ENCODE measurements at regions not wholly inside any gene's neighbourhood (a gene's known extent, or its start where the extent isn't known, plus 50 kb on each side); places are given as distances from the start of the nearest gene placed in this dataset.

DNA sequence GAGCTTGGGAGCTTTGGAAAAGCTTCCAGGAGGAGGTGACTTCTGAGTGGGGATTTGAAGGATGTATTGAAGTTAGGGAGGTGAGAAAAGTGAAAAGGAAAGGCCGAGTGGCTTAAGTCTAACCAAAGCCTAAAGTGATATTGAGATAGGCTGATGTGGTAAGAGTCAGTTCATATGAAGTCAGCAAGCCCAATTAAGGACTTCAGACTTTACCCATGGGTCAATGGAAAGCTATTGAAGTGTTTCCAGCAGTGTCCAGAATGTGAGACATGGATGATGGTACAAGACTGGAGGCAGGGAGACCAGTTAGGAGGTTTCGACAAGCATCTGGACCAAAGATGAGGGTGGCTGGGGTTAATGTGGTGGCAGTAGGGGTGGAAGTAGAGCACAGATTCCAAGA lies 134.3 kb upstream of the WWC1 start:
- no peak for DNase-seq

DNA sequence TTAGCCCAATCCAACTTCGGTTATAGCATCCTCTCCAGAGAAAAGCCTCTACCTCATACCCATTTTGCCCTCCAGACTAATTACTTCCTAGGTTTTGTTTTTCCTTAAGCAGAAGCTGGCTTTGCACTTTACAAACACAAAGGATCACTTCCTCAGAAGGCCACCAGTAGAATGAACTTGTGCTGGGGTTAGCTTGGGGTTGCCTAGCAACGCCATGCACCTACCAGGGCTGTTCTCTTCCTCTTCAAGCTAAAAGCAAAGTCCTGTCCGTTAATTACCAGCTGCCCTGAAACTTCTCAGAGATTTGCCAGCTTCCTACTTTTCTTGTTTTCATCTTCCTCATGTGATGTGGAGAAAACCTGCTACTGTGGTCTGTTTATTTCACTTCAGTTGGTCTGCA lies 132.0 kb upstream of the WWC1 start:
- no peak for DNase-seq

- DNase-seq = no peak
Observed at GRCh38 chr5:168162464-168162863, 129.0 kb upstream of the WWC1 start.

DNA sequence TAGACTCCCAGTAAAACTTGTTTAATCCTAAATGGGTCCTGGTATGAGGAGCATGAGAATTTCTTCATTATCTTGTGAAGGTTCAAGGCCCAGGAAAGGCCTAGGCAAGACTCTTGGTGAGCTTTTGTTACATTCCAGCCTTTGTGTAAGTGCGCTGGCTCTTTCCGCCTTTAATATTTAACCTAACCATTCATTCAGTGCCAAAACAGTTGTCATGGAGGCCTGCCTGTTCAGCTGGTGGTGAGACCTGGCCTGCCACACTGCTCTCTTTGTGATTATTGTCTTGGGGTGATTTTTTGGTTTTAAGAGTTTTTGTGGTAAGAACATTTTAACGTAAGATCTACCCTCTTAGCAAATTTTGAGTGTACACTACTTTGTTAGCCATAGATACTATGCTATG lies 127.5 kb upstream of the WWC1 start:
- DNase-seq = no peak

GRCh38 chr5:168165221-168165914 lies 126.1 kb upstream of the WWC1 start:
- no peak for DNase-seq

GRCh38 chr5:168165977-168166376 lies 125.5 kb upstream of the WWC1 start:
- DNase-seq = no peak

- no peak for DNase-seq
Observed at GRCh38 chr5:168167338-168167737, 124.1 kb upstream of the WWC1 start.

DNA sequence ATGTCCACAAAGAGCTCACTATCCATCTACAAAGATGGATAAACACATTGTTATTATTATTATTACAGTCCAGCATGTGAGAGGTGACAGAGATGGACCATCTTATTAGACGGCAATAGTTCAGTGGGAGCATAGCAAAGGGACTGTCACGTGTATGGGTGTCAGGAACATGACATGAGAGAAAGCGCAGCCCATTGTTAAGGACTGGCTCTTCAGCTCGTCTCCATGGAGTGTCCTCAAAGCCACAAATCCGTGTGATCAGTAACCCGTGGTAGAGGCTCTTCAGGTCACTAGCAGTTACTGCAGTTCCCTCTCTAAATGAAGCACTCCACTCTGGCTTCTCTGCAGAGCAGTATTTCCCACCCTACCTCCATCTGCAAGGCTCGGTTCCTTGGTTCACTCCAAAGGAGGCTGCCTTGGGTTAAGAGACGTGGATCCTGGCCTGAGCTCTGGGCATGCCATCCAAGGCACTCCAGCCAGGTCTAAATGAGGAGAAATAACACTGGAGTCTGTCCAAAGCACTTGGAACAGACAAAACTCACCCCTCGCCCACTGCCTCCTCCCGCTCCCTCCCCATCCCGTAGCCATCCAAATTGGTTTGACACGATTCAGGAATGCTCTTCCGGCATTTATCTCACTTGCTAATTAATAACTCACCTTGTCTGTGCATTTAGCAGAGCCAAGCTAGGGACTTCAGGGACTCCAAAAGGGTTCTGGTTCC lies 122.3 kb upstream of the WWC1 start:
- no peak for DNase-seq

GRCh38 chr5:168169791-168170190 lies 121.7 kb upstream of the WWC1 start:
- no peak for DNase-seq

DNA sequence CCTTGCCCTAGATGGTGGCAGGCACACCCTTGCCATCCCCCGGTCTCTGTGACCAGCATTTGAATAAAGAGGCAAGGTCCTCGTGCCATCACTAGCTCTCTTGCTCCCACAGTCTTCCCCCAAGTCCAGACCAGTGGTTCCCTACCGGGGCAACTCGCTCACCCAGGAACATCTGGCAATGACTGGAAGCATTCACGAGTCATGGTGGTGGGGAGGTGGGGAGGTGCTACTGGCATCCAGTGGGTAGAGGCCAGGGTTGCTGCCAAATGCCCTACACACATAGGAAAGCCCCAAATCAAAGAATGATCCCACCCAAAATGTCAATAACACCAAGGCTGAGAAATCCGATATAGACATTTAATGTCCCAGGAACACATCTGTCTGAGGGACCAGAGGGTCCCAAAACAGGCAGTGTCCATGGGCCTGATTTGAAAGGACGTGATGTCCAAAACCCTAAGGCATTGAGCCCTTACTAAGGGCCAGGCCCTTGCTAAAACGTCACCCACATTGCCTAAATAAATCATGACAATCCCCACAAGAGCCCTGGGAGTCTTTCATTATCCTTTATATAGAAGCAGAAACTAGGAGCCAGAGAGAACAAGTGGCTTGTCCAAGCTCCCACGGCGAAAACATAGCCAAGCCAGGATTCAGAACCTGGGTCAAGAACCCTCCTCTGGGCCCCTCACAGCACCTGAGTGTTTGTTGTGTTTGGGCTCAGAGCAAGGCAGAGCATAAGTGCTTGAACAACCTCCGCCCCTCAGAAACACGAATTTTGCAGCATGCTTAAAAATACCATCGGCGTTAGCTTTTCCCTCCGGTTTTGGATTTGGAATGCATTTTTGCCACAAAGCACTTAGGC lies 119.3 kb upstream of the WWC1 start:
- no peak for DNase-seq

DNA sequence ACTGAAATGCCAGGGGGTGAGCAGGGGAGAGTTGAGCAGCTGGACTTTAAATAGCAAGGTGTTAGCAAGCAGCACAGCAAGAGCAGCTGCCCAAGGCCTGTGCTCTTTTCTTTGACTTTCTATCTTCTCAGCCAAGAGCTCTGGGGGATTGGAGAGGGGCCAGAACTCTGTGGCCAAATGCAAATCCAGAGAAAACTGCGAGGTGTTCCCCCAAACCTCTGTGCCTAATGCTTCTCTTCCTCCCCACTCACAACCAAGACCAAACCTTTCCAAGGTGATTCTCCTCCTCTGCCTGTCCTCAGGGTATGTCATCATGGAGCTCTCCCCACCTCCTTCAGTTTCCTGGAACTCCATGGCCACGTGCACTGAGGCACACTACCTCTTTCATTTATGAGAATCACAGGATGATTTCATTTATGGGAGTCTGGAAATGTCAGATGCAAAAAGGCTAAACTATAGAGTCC lies 118.7 kb upstream of the WWC1 start:
- DNase-seq = no peak

DNA sequence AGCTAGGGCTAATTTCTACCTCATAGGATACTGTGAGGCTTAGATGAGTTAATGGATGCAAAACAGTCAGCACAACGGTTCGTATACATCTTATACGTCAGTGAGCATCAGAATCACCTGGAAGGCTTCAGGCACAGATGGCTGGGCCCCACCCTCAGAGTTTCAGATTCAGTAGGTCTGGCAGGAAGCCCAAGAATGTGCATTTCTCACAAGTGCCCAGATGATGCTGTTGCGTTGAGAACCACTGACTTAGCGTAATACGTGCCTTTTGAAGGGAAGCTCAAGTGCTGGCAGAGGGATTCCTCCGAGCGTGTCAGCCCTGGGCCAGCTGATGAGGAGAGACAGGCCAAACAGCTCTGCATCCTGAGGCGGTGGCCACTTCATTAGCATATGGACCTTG lies 117.1 kb upstream of the WWC1 start:
- no peak for DNase-seq

DNA sequence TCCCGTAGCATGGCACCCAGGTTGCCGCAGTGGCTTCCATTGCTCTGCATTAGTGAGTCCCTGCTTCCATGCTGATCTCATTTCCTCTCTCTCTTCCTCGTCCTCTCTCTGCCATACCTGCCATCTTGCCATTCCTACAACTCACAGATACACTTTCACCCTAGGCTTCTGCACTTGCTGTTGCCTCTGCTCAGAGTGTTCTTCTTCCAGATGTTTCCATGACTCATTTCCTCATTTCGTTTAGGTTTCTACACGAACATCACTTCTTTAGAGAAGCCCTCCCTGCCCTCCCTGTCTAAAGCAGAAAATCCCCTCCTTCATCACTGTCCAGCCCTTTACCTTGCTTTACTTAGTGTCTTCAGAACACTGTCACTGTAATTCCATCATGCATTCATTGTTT lies 115.2 kb upstream of the WWC1 start:
- DNase-seq = no peak

- no peak for DNase-seq
Observed at GRCh38 chr5:168176941-168177340, 114.5 kb upstream of the WWC1 start.

GRCh38 chr5:168177831-168178450 lies 113.5 kb upstream of the WWC1 start:
- no peak for DNase-seq

DNA sequence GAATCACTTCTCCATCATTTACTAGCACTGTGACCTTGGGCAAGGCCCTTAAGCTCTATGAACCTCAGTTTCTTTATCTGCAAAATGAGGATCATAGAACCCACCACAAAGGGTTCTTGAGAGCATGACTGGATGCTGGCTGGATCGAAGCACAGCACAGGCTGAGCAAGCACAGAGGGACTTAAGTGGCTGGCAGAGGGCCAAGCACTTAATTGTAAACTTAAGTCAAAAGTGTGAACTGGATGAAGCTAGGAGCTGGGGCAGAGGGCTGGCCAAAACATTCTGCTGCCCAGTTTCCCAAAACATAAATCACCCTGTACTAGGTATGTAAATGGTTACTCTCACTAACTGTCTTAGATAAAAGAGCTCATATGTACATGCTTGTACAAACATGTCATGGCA lies 112.3 kb upstream of the WWC1 start:
- no peak for DNase-seq

- no peak for DNase-seq
Observed at GRCh38 chr5:168182269-168182668, 109.2 kb upstream of the WWC1 start.

- no peak for DNase-seq
Observed at GRCh38 chr5:168184103-168184502, 107.3 kb upstream of the WWC1 start.

GRCh38 chr5:168186289-168187074 lies 105.0 kb upstream of the WWC1 start:
- DNase-seq = no peak

- DNase-seq = no peak
Observed at GRCh38 chr5:168187614-168188013, 103.8 kb upstream of the WWC1 start.

GRCh38 chr5:168188182-168188581 lies 103.3 kb upstream of the WWC1 start:
- no peak for DNase-seq

DNA sequence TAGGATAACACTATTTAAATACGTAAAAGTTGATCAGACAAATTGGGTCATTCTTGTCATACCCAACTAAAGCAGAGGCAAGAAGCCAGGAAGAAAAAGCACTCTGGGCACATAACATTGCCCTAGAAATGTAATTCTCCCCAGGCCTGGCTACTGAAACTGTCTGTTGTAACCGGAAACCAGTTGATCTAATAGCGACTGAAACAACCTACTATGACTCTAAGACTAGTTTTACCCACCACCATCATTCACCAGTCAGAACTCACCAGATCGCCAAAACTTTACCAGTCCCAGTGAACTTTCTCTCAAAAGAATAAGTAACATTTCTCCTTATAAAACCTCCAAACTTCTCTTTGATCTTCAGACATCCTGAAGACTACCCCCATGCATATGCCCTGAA lies 99.3 kb upstream of the WWC1 start:
- DNase-seq = no peak

All from CD4-positive, alpha-beta T cell treated with Interleukin-6 for 4 hours (primary cell).